IPS-NIHi7 (cell line): ENCODE measurements at regions not wholly inside any gene's neighbourhood (a gene's known extent, or its start where the extent isn't known, plus 50 kb on each side); places are given as distances from the start of the nearest gene placed in this dataset.

Source experiments
- DNase-seq: peaks from one replicate; pipeline ENCODE4 v3.0.0; 2012; ENCODE audit warnings: mixed read lengths; ENCODE audit errors: extremely low spot score

- no peak for DNase-seq
Measured at GRCh38 chr3:18481946-18482548, 56.9 kb upstream of the SATB1 start.

- no peak for DNase-seq
Measured at GRCh38 chr3:18477620-18478019, 52.5 kb upstream of the SATB1 start.
